GM10266 (cell line): ENCODE measurements at regions not wholly inside any gene's neighbourhood (a gene's known extent, or its start where the extent isn't known, plus 50 kb on each side); places are given as distances from the start of the nearest gene placed in this dataset.

Experiments
- DNase-seq: peaks from one replicate; pipeline ENCODE4 v3.0.0; 2012; ENCODE audit errors: extremely low spot score
- TF ChIP-seq, protein P1 (sequence below): IDR thresholded peaks from 2 replicates; pipeline ENCODE4 v1.5.1; 2012; ENCODE audit warnings: mild to moderate bottlenecking, low read depth; ENCODE audit not compliant: control insufficient read depth, insufficient read depth; ENCODE audit errors: missing control alignments

DNA sequence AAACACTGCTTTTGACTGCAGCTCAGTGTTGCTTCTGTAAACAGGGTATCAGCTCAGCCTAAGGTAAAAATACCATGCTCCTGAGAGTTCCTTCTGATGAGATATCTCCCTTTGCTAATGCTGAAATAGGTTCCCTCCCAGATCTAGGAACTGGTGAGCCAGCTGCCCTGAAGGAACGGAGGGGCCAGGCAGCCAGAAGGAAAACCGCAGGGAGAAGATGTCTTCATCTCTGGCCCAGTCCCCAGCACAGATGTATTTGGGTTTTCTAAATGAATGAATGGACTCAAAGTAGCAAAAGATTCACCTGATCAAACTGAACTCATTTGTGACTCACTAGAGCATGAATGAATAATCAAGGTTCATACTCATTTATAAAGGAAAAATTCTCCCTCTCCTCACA lies 247.8 kb downstream of the MSRB3 start:
- no peak for DNase-seq
- TF ChIP-seq, protein P1, sequence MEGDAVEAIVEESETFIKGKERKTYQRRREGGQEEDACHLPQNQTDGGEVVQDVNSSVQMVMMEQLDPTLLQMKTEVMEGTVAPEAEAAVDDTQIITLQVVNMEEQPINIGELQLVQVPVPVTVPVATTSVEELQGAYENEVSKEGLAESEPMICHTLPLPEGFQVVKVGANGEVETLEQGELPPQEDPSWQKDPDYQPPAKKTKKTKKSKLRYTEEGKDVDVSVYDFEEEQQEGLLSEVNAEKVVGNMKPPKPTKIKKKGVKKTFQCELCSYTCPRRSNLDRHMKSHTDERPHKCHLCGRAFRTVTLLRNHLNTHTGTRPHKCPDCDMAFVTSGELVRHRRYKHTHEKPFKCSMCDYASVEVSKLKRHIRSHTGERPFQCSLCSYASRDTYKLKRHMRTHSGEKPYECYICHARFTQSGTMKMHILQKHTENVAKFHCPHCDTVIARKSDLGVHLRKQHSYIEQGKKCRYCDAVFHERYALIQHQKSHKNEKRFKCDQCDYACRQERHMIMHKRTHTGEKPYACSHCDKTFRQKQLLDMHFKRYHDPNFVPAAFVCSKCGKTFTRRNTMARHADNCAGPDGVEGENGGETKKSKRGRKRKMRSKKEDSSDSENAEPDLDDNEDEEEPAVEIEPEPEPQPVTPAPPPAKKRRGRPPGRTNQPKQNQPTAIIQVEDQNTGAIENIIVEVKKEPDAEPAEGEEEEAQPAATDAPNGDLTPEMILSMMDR, result no peak

DNA sequence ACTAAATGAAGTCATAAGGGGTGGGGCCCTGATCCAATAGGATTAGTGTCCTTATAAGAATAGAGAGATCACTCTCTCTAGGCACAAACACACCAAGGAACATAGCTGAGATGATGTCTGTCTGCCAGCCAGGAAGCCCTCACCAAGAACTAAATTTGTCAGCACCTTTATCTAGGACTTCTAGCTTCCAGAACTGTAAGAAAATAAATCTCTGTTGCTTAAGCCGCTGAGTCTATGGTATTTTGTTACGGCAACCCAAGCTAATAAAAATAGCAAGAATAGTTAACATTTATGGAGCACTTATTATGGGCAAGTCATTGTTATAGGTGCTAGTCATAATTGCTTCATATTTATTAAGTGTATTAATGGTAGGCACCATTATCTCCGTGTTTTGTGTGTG lies 249.6 kb downstream of the MSRB3 start:
- TF ChIP-seq, protein P1, result no peak
- DNase-seq, result no peak

DNA sequence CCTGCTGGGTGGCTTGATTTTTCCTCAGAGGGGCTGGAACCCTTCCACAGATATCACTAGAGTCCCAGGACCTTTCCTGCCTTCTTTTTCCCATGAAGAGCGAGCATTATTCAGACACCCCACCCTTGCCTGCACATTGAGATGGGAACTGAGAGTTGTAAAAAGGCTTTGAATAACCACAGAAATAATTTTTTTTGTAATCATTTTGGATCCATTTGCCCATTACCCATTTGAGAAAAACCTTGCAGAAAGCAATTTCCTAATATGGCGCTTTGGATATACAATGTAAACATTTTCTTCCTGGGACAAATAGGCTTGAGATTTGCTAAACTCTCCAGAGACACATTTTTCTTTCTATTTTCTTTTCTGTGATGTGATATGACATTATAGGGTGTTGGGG lies 250.6 kb downstream of the MSRB3 start:
- TF ChIP-seq, protein P1, result no peak
- no peak for DNase-seq

DNA sequence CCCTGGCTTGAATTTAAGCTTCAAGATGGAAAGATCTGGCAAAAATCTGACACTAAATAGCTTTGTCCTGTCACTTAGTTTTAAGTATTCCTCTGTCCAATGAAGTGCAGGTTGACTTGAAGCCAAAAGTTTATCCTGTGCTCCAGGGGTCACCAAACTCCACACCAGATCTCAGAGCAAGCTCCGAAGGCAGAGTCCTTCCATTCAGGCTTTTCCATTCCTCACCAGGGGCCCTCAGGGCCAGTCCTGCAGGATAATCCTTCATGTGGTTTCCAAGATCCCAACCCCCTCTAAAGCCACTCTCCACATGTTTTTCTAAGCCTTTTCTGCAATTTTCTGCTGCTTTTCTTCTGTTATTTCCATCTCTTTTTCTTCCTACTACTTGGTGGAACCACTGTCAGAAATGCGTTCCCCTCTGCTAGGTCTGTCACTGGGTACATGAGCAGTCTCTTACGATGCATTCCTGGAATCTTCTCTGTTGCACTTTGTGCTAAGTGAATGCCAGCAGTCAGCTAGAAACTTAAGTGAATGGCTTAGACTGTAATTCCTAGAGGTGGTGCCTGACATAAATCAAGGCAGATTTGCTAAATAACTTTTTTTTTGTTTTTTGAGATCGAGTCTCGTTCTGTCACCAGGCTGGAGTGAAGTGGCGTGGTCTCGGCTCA lies 251.4 kb downstream of the MSRB3 start:
- DNase-seq, result no peak
- TF ChIP-seq, protein P1, result no peak

DNA sequence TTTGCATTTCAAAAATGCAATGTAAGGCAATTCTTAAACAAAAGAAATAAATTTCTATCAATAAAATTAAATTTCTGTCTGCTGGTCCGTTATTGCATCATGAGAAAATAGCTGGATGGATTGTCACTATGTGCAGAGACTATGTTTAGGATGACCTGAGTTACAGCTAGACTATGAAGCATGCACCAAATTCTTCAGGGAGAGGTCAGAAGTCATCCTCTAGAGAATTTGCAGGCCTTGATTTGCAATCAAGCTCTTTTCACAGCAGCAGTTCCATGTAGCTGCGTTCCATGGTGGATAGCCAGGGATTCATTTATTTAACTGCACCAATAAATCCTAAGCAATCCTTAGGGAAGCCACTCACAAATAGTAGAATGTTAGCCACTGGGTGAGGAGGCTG lies 253.7 kb downstream of the MSRB3 start:
- TF ChIP-seq, protein P1, result no peak
- DNase-seq, result no peak

DNA sequence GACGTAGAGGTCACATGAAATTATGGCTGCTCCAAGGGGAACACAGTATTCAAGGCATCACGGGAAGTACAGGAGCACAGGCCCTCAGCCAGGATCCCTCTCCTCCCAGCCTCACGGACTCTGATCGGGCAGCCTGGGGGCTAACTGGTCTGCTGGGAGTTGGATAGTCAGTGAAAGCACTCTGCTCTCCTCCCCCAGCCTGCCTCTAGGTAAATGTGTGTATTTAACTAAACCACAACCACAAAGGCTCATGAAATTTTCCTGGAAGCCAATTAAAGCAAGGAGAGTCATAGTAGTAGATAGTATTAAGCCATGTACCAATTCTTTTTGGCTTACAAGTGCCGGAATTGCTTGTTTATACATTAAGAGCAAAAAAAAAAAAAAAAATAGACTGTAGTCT lies 254.3 kb downstream of the MSRB3 start:
- DNase-seq, result no peak
- TF ChIP-seq, protein P1, result no peak

DNA sequence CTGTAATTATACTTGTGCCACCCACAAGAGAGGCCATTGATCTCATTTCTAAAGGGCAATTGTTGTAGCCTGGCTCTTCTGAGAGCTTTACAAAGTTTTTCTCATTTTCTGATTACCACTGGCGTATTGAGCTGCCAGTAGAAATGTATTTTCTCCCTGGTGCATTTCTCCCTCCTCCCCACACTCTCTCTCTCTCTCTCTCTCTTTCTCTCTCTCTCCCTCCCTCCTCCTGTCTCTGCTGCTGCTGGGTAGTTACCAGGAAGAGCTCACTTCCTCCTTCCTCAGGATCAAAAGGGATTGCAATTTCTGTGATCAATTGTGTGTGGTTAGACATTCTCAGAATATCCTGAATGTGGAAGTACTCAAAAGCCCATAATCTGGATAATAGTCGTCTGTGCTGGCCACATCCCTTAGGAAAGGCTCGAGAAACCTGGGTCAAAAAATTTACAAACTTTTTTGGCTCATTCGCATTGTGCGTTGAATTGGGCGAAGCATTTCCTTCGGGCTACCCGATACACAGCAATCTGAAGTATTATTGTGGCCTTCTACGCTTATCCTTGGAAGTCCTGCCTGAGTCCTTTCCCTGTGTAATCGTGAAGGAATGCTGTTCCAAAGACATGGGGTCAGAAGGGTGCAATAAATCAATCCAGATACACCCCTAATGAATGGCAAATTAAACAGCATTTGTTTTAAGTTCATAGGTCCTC lies 254.8 kb downstream of the MSRB3 start:
- no peak for DNase-seq
- TF ChIP-seq, protein P1, result no peak
